ENCODE measurements at regions not wholly inside any gene's neighbourhood (a gene's known extent, or its start where the extent isn't known, plus 50 kb on each side); places are given as distances from the start of the nearest gene placed in this dataset.

GRCh38 chr5:93875693-93876092 is 134.3 kb upstream of the POU5F2 start:
- TF ChIP-seq REST (IDR thresholded peaks at IDR 0.05) (no peak), POLR2A (IDR thresholded peaks at IDR 0.05; ENCODE audit: low read length) (no peak), JUNB (IDR thresholded peaks at IDR 0.05) (no peak), BCL3 (IDR thresholded peaks at IDR 0.05) (no peak), ELK1 (IDR thresholded peaks at IDR 0.05; ENCODE audit: low read depth, low read length) (no peak), EP300 (IDR thresholded peaks at IDR 0.05) (no peak), CTCF (IDR thresholded peaks at IDR 0.05) (no peak), CHD2 (IDR thresholded peaks at IDR 0.05; ENCODE audit: low read length, partially characterized antibody) (no peak)
